Liver (tissue), 8 donors: ENCODE measurements at regions not wholly inside any gene's neighbourhood (a gene's known extent, or its start where the extent isn't known, plus 50 kb on each side); places are given as distances from the start of the nearest gene placed in this dataset.

Experiments
- DNase-seq: peaks from one replicate; pipeline ENCODE4 v3.0.0-alpha.2; 2017; ENCODE audit warnings: low spot score
- H3K27ac ChIP-seq, 2 donors: one replicate each; pipeline ENCODE4 v1.7.0; 2013; ENCODE audit warnings: inconsistent platforms in 2 of 2, low read length in 2 of 2, control low read depth in 1 of 2, low read depth in 1 of 2, mild to moderate bottlenecking in 1 of 2
- H3K27me3 ChIP-seq, 4 donors: one replicate each; pipeline versions ENCODE4 v1.6.1 to v1.7.0; 2013; ENCODE audit warnings: low read length in 3 of 4, inconsistent platforms in 1 of 4, mild to moderate bottlenecking in 1 of 4, moderate library complexity in 1 of 4; ENCODE audit not compliant: control insufficient read depth in 4 of 4, insufficient read depth in 4 of 4
- H3K36me3 ChIP-seq, 4 donors: one replicate each; pipeline versions ENCODE4 v1.6.1 to v1.7.0; 2013; ENCODE audit warnings: low read length in 3 of 4, mild to moderate bottlenecking in 3 of 4, low read depth in 1 of 4, moderate library complexity in 1 of 4; ENCODE audit not compliant: control insufficient read depth in 4 of 4, insufficient read depth in 3 of 4
- H3K4me1 ChIP-seq, 4 donors: one replicate each; pipeline versions ENCODE4 v1.6.1 to v1.7.0; 2013; ENCODE audit warnings: low read length in 3 of 4, mild to moderate bottlenecking in 3 of 4, moderate library complexity in 1 of 4; ENCODE audit not compliant: control insufficient read depth in 4 of 4, insufficient read depth in 4 of 4
- H3K4me3 ChIP-seq, 3 donors: one replicate each; pipeline versions ENCODE4 v1.6.1 to v1.7.0; 2013; ENCODE audit warnings: low read length in 3 of 3, control low read depth in 1 of 3, low read depth in 1 of 3, mild to moderate bottlenecking in 1 of 3
- H3K9ac ChIP-seq, 2 donors: one replicate each; pipeline ENCODE4 v1.7.0; 2013; ENCODE audit warnings: low read length in 2 of 2, mild to moderate bottlenecking in 2 of 2, moderate library complexity in 2 of 2, control low read depth in 1 of 2, low read depth in 1 of 2
- H3K9me3 ChIP-seq, 4 donors: one replicate each; pipeline versions ENCODE4 v1.6.1 to v1.7.0; 2013; ENCODE audit warnings: low read length in 3 of 4; ENCODE audit not compliant: control insufficient read depth in 4 of 4
- EGR1 ChIP-seq, 2 donors: IDR thresholded peaks; 2 replicates each; pipeline ENCODE4 v1.6.1; 2016 to 2018; ENCODE audit warnings: antibody characterized with exemption in 2 of 2, low read depth in 2 of 2
- FOXA1 ChIP-seq: IDR thresholded peaks from 2 replicates; pipeline ENCODE4 v1.6.1; 2016; ENCODE audit warnings: antibody characterized with exemption
- FOXA2 ChIP-seq: IDR thresholded peaks from 2 replicates; pipeline ENCODE4 v1.6.1; 2016; ENCODE audit warnings: antibody characterized with exemption
- HNF4G ChIP-seq: IDR thresholded peaks from 2 replicates; pipeline ENCODE4 v1.6.1; 2016; ENCODE audit warnings: antibody characterized with exemption
- JUND ChIP-seq, 2 donors: IDR thresholded peaks; 2 replicates each; pipeline ENCODE4 v1.6.1; 2016; ENCODE audit warnings: antibody characterized with exemption in 2 of 2
- NR2F2 ChIP-seq: IDR thresholded peaks from 2 replicates; pipeline ENCODE4 v1.6.1; 2016; ENCODE audit warnings: antibody characterized with exemption
- RAD21 ChIP-seq, 2 donors: IDR thresholded peaks; 2 replicates each; pipeline ENCODE4 v1.6.1; 2016; ENCODE audit warnings: antibody characterized with exemption in 2 of 2, mild to moderate bottlenecking in 2 of 2
- RXRA ChIP-seq, 2 donors: IDR thresholded peaks; 2 replicates each; pipeline ENCODE4 v1.6.1; 2017 to 2018; ENCODE audit warnings: antibody characterized with exemption in 2 of 2, mild to moderate bottlenecking in 1 of 2
- SP1 ChIP-seq: IDR thresholded peaks from 2 replicates; pipeline ENCODE4 v1.6.1; 2018; ENCODE audit warnings: antibody characterized with exemption, mild to moderate bottlenecking
- TAF1 ChIP-seq: conservative IDR thresholded peaks from 2 replicates; pipeline ENCODE4 v1.6.1; 2016; ENCODE audit warnings: antibody characterized with exemption, mild to moderate bottlenecking
- YY1 ChIP-seq: IDR thresholded peaks from 2 replicates; pipeline ENCODE4 v1.6.1; 2016; ENCODE audit warnings: antibody characterized with exemption, mild to moderate bottlenecking
- WGBS: extraction: QIAGEN DNeasy Blood & Tissue Kit; methylation state at CpG from one replicate; pipeline ENCODE4 v1.1.7; 2013; 5-methylcytosine and 5-hydroxymethylcytosine counted together
- TF ChIP-seq, protein P1 (sequence below): fragments of 150-350 bp; IDR thresholded peaks from 2 replicates; pipeline ENCODE4 v1.5.1; 2017; ENCODE audit warnings: improper control_type of control experiment, low read depth, low read length; ENCODE audit not compliant: missing input control
- TF ChIP-seq, protein P2 (sequence below): IDR thresholded peaks from 2 replicates; pipeline ENCODE4 v1.6.1; 2016; ENCODE audit warnings: antibody characterized with exemption
- TF ChIP-seq, protein P3 (sequence below): IDR thresholded peaks from 2 replicates; pipeline ENCODE4 v1.6.1; 2016; ENCODE audit warnings: antibody characterized with exemption
- TF ChIP-seq, protein P4 (sequence below): IDR thresholded peaks from 2 replicates; pipeline ENCODE4 v1.6.1; 2016; ENCODE audit warnings: antibody characterized with exemption
- donor health status: healthy.
- donor health status: healthy.
- donor health status: healthy.
- donor health status: healthy.
- donor health status: healthy.

DNA sequence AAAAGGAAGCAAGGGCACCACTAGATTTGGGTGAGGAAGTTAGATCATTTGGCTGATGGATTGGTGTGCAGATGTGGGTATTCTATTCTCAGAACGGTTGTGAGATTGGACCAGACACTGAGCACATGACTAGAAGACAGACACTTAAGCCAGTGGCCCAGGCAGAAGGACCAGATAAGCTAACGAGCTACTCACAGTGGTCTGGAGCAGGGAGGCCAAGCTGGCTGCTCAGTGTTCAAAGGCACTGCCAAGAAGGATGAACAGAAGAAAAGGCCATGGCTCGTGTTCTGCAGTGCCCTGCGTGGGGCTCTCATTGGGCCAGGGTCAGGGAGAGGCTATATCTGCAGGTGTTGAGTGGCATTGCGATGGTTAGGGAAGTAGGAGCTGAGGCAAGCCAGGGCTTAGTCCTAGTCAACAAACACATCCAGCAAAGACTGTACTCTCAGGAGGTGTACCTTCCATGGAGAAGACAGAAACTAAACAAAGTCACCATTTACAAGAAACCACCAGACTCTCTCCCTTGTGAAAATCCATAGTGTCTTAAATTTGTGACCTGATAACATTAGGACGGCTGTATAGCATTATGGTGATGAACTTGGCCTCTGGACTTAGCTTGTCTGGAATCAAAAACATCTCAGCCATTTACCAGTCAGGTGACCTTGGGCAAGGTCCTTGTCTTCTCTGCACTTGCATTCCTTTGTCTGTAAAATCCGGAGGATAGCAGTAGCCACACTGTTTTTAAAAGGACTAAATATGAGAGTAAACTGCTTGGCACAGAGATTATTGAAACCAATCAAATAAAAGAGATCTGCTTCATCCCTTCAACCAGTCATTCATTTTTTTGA is 274.5 kb downstream of the SIPA1L2 start:
- peaks cover 0 to 7% (median 1%) of the 10 kb centered on the region in 4 donors for H3K27me3 ChIP-seq
- no peak overlapping the region for H3K27ac ChIP-seq
- H3K36me3 ChIP-seq, result no peaks in the 10 kb centered on the region
- DNase-seq, result no peak
- TF ChIP-seq, protein P1, sequence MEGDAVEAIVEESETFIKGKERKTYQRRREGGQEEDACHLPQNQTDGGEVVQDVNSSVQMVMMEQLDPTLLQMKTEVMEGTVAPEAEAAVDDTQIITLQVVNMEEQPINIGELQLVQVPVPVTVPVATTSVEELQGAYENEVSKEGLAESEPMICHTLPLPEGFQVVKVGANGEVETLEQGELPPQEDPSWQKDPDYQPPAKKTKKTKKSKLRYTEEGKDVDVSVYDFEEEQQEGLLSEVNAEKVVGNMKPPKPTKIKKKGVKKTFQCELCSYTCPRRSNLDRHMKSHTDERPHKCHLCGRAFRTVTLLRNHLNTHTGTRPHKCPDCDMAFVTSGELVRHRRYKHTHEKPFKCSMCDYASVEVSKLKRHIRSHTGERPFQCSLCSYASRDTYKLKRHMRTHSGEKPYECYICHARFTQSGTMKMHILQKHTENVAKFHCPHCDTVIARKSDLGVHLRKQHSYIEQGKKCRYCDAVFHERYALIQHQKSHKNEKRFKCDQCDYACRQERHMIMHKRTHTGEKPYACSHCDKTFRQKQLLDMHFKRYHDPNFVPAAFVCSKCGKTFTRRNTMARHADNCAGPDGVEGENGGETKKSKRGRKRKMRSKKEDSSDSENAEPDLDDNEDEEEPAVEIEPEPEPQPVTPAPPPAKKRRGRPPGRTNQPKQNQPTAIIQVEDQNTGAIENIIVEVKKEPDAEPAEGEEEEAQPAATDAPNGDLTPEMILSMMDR, result no peak
- TF ChIP-seq, protein P2, sequence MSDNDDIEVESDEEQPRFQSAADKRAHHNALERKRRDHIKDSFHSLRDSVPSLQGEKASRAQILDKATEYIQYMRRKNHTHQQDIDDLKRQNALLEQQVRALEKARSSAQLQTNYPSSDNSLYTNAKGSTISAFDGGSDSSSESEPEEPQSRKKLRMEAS, result no peak
- TF ChIP-seq YY1, result no peak
- TF ChIP-seq SP1, result no peak
- no peak for TF ChIP-seq JUND (IDR thresholded peaks at IDR 0.05)
- TF ChIP-seq, protein P3, sequence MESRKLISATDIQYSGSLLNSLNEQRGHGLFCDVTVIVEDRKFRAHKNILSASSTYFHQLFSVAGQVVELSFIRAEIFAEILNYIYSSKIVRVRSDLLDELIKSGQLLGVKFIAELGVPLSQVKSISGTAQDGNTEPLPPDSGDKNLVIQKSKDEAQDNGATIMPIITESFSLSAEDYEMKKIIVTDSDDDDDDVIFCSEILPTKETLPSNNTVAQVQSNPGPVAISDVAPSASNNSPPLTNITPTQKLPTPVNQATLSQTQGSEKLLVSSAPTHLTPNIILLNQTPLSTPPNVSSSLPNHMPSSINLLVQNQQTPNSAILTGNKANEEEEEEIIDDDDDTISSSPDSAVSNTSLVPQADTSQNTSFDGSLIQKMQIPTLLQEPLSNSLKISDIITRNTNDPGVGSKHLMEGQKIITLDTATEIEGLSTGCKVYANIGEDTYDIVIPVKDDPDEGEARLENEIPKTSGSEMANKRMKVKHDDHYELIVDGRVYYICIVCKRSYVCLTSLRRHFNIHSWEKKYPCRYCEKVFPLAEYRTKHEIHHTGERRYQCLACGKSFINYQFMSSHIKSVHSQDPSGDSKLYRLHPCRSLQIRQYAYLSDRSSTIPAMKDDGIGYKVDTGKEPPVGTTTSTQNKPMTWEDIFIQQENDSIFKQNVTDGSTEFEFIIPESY, result no peak
- TF ChIP-seq NR2F2, result no peak
- 67% methylated on average over 7 of the region's 7 CpGs for WGBS
- no peak overlapping the region for H3K9ac ChIP-seq
- H3K4me3 ChIP-seq, result no peak overlapping the region
- H3K4me1 ChIP-seq, result no peaks in the 10 kb centered on the region
- peaks cover 0 to 2% (median 0%) of the 10 kb centered on the region in 4 donors for H3K9me3 ChIP-seq

DNA sequence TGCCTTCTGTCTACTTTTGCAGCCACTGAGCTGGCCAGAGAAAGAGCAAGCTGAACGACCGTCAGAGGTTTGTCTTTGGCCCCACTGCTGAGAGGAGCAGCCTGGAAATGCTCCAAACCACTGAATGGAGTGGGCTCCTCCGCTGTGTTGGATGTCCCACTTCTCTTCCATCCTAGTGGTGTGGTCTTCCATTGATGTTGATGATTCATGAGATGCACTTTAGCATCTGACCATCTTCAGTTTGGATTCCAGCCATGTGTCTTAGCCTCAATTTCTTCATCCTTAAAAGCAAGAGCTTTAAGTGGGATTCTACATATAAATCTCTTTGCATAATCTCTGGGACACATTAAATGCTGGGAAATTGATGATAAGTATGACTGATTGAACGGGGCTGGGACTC is 276.9 kb downstream of the SIPA1L2 start:
- Histone ChIP-seq H3K9me3 (no peaks in the 10 kb centered on the region), H3K9ac (no peak overlapping the region), H3K27ac (no peak overlapping the region), H3K36me3 (no peaks in the 10 kb centered on the region), H3K4me1 (no peaks in the 10 kb centered on the region), H3K4me3 (no peak overlapping the region), H3K27me3 (peaks cover 0 to 3% (median 0%) of the 10 kb centered on the region in 4 donors)
- TF ChIP-seq, protein P3, result no peak
- TF ChIP-seq EGR1 (IDR thresholded peaks at IDR 0.05; ENCODE audit: low read depth in 2 of 2) (no peak), RXRA (IDR thresholded peaks at IDR 0.05) (no peak), RAD21 (IDR thresholded peaks at IDR 0.05) (no peak), TAF1 (no peak), HNF4G (no peak), FOXA2 (no peak), FOXA1 (no peak)
- TF ChIP-seq, protein P1, result no peak
- TF ChIP-seq, protein P4, sequence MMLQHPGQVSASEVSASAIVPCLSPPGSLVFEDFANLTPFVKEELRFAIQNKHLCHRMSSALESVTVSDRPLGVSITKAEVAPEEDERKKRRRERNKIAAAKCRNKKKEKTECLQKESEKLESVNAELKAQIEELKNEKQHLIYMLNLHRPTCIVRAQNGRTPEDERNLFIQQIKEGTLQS, result no peak
- no peak for DNase-seq
- 70% methylated on average over 4 of the region's 4 CpGs for WGBS
